ENCODE measurements at regions not wholly inside any gene's neighbourhood (a gene's known extent, or its start where the extent isn't known, plus 50 kb on each side); places are given as distances from the start of the nearest gene placed in this dataset.

DNA sequence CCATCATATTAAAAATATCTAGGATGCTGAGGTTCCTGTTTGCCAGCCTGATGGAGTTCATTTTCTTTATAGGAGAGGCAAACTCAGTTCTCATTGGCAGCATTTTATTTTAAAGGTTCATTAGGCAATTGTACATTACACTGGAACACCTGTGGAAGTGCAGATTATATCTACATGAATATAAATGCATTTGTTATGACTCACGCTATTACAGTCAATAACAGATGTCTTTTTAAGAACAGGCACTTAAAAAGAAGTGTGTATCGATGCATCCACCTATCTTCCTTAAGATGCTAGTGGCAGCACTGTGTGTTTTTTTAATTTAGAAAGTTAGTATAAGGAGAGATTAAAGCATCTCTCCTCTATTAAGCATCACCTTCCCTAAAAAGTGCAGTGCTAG, 276.5 kb downstream of the PRDM2 start:
- Histone ChIP-seq H3K4me3 (replicated peaks in 1 of 3; ENCODE audit: low read depth in 2 of 3, low read length in 3 of 3) (no peak overlapping the region), H3K27me3 (ENCODE audit: control insufficient read depth in 2 of 2, insufficient read depth in 2 of 2, low read length in 2 of 2) (no peaks in the 10 kb centered on the region), H3K4me1 (ENCODE audit: control insufficient read depth in 1 of 2, insufficient read depth in 2 of 2, low read length in 2 of 2) (no peaks in the 10 kb centered on the region), H3K79me2 (ENCODE audit: insufficient read depth, low read length) (no peaks in the 10 kb centered on the region), H3K27ac (ENCODE audit: low read depth in 1 of 2, low read length in 2 of 2) (no peak overlapping the region), H3K9ac (ENCODE audit: insufficient read depth, low read length, poor library complexity, severe bottlenecking) (no peak overlapping the region), H3K9me3 (replicated peaks in 1 of 2; ENCODE audit: control insufficient read depth in 1 of 2, insufficient read depth in 1 of 2, low read length in 2 of 2) (no peaks in the 10 kb centered on the region), H2AFZ (ENCODE audit: insufficient read depth, low read depth, low read length, poor library complexity, severe bottlenecking) (no peak overlapping the region), H4K20me1 (ENCODE audit: insufficient read depth, low read length) (no peaks in the 10 kb centered on the region), H3K4me2 (replicated peaks; ENCODE audit: extremely low read depth, low read length, poor library complexity, severe bottlenecking) (no peak overlapping the region), H3K36me3 (replicated peaks in 1 of 2; ENCODE audit: control insufficient read depth in 1 of 2, insufficient read depth in 2 of 2, low read length in 2 of 2) (no peaks in the 10 kb centered on the region)
- intact Hi-C loops (cut with micrococcal nuclease), result no loop called here
- TF ChIP-seq, protein P1, sequence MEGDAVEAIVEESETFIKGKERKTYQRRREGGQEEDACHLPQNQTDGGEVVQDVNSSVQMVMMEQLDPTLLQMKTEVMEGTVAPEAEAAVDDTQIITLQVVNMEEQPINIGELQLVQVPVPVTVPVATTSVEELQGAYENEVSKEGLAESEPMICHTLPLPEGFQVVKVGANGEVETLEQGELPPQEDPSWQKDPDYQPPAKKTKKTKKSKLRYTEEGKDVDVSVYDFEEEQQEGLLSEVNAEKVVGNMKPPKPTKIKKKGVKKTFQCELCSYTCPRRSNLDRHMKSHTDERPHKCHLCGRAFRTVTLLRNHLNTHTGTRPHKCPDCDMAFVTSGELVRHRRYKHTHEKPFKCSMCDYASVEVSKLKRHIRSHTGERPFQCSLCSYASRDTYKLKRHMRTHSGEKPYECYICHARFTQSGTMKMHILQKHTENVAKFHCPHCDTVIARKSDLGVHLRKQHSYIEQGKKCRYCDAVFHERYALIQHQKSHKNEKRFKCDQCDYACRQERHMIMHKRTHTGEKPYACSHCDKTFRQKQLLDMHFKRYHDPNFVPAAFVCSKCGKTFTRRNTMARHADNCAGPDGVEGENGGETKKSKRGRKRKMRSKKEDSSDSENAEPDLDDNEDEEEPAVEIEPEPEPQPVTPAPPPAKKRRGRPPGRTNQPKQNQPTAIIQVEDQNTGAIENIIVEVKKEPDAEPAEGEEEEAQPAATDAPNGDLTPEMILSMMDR (IDR thresholded peaks at IDR 0.05), result no peak
- H3K27ac Mint-ChIP-seq, result no peak overlapping the region
- no peaks in the 10 kb centered on the region for H3K36me3 Mint-ChIP-seq
- H3K27me3 Mint-ChIP-seq (ENCODE audit: low read depth in 3 of 3), result peaks cover 2 to 6% (median 4%) of the 10 kb centered on the region in 3 donors
- no peak for DNase-seq
- WGBS (ENCODE audit: insufficient coverage), result no CpG with 5 or more reads among the region's 2 CpGs
- H3K4me3 Mint-ChIP-seq, result no peak overlapping the region
- no peaks in the 10 kb centered on the region for H3K4me1 Mint-ChIP-seq
- peaks cover 0 to 5% (median 3%) of the 10 kb centered on the region in 7 donors for H3K9me3 Mint-ChIP-seq

DNA sequence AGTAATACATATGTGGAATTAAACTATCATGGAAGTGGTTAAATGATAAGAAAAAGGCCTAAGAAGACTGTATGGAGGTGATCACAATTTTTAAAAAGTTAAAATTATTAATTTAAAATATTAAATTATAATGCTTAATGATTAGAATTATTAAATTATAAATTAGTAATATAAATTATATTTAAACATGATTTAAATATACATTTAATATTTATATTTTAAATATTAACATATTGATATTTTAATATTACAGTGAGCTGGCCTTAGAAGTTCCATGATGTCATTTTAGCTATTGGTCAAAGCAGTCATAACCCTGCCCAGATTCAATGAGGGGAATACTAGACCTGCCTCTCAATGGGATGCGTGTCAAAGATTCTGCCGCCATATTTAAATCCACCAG, 281.2 kb downstream of the PRDM2 start:
- no peaks in the 10 kb centered on the region for H3K27me3 ChIP-seq (ENCODE audit: control insufficient read depth in 2 of 2, insufficient read depth in 2 of 2, low read length in 2 of 2)
- no peak overlapping the region for H3K9ac ChIP-seq (ENCODE audit: insufficient read depth, low read length, poor library complexity, severe bottlenecking)
- H3K4me2 ChIP-seq (replicated peaks; ENCODE audit: extremely low read depth, low read length, poor library complexity, severe bottlenecking), result no peak overlapping the region
- TF ChIP-seq, protein P1 (IDR thresholded peaks at IDR 0.05), result no peak
- Mint-ChIP-seq H3K27ac (no peak overlapping the region), H3K36me3 (no peaks in the 10 kb centered on the region), H3K27me3 (ENCODE audit: low read depth in 3 of 3) (peaks cover 0 to 4% (median 3%) of the 10 kb centered on the region in 3 donors), H3K4me3 (no peak overlapping the region), H3K4me1 (no peaks in the 10 kb centered on the region), H3K9me3 (peaks cover 2 to 8% (median 5%) of the 10 kb centered on the region in 7 donors)
- intact Hi-C loops (cut with micrococcal nuclease), result no loop called here
- H3K4me1 ChIP-seq (ENCODE audit: control insufficient read depth in 1 of 2, insufficient read depth in 2 of 2, low read length in 2 of 2), result no peaks in the 10 kb centered on the region
- H3K4me3 ChIP-seq (replicated peaks in 1 of 3; ENCODE audit: low read depth in 2 of 3, low read length in 3 of 3), result no peak overlapping the region
- no peaks in the 10 kb centered on the region for H3K9me3 ChIP-seq (replicated peaks in 1 of 2; ENCODE audit: control insufficient read depth in 1 of 2, insufficient read depth in 1 of 2, low read length in 2 of 2)
- no CpG with 5 or more reads among the region's 2 CpGs for WGBS (ENCODE audit: insufficient coverage)
- H3K27ac ChIP-seq (ENCODE audit: low read depth in 1 of 2, low read length in 2 of 2), result no peak overlapping the region
- no peak overlapping the region for H2AFZ ChIP-seq (ENCODE audit: insufficient read depth, low read depth, low read length, poor library complexity, severe bottlenecking)
- no peaks in the 10 kb centered on the region for H3K36me3 ChIP-seq (replicated peaks in 1 of 2; ENCODE audit: control insufficient read depth in 1 of 2, insufficient read depth in 2 of 2, low read length in 2 of 2)
- no peak for DNase-seq
- H4K20me1 ChIP-seq (ENCODE audit: insufficient read depth, low read length), result no peaks in the 10 kb centered on the region
- no peaks in the 10 kb centered on the region for H3K79me2 ChIP-seq (ENCODE audit: insufficient read depth, low read length)
